ENCODE measurements at regions not wholly inside any gene's neighbourhood (a gene's known extent, or its start where the extent isn't known, plus 50 kb on each side); places are given as distances from the start of the nearest gene placed in this dataset.

DNA sequence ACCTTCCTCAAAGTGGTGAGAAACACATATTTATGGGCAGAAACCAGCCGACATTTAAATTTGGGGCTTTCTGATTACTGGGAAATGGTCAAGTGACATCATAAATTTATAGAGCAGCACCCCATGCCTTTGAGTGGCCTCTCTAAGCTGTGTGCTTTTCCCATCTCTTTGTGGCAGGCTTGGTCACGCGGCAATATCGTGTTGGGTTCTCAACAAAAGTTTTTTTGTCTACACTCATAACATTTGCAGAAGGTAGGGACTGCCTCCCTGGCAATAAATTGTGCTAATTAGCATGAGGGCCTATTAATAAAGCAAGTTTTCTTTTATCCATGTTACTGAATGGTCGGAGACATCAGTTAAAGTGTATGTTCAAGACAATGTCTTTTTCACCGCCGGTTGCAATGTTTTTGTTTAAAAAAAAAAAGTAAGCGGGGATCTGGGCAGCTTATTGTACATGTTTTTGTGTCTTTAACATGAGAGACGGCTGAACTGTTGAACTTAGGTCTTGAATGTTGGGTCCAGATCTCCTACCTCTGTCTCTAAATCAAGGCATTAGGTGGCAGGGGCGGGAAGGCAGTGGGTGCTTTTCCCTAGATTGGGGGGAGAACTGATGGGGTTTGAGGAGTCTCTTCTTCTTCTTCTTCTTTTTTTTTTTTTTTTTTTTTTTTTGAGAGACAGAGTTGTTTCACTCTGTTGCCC lies 193.3 kb downstream of the PHETA1 start:
- H3K4me3 ChIP-seq (ENCODE audit: control insufficient read depth, low read depth, low read length): no peak overlapping the region
- DNase-seq (ENCODE audit: low read depth): no peak
- TF ChIP-seq, protein P1, sequence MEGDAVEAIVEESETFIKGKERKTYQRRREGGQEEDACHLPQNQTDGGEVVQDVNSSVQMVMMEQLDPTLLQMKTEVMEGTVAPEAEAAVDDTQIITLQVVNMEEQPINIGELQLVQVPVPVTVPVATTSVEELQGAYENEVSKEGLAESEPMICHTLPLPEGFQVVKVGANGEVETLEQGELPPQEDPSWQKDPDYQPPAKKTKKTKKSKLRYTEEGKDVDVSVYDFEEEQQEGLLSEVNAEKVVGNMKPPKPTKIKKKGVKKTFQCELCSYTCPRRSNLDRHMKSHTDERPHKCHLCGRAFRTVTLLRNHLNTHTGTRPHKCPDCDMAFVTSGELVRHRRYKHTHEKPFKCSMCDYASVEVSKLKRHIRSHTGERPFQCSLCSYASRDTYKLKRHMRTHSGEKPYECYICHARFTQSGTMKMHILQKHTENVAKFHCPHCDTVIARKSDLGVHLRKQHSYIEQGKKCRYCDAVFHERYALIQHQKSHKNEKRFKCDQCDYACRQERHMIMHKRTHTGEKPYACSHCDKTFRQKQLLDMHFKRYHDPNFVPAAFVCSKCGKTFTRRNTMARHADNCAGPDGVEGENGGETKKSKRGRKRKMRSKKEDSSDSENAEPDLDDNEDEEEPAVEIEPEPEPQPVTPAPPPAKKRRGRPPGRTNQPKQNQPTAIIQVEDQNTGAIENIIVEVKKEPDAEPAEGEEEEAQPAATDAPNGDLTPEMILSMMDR (conservative IDR thresholded peaks at IDR 0.05; ENCODE audit: control insufficient read depth, insufficient read depth, low read depth, low read length): no peak

DNA sequence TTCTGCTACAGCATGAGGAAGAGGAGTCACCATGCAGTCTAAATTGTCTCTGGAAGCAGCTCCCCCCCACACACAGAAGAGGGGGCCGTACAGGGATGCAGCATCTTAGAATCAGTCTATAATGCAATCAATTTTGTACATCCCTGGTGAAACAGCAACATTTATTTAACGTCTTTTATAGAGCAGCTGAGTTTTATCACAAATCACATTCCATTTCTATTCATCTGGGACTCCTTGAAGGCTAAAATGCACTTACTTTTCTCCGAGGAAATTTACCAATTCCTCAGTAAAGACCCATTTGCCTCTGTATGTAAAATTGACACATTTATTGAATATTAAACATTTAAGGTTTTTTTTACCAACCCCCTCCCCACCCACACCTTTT lies 193.9 kb downstream of the PHETA1 start:
- H3K4me3 ChIP-seq (ENCODE audit: control insufficient read depth, low read depth, low read length): no peak overlapping the region
- TF ChIP-seq, protein P1 (conservative IDR thresholded peaks at IDR 0.05; ENCODE audit: control insufficient read depth, insufficient read depth, low read depth, low read length): no peak
- DNase-seq (ENCODE audit: low read depth): no peak

DNA sequence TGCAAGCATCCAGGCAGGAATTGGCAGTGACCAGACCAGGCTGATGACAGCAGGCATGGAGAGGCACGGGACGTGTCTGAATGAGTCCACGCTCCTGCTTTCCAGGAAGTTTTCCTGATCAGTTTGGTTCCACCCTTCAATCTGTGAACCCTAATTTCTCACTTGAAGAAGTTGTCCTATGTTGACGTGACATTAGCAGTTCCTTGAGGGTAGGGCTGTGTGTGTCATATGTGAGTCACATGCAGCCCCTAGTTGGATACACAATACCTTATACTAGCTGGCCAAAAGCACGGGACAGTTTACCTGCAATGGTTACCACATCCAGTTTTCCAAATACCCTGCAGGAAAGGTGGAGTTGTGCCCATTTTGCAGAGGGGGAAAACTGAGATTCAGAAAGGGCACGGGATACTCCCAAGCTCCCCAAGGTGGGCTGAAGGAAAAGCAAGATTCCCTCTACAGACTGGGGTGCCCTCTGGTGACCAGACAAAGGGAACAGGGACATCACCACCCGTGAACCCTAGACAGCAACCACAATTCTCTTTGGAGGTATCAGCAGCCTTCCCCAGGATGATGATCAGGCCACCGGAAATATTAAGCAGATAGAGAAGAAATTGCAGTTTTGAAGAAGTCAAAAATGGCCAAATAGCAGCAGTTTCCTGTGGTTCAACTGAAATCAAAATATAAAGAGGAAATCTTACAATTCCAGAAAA lies 194.5 kb downstream of the PHETA1 start:
- no peak overlapping the region for H3K4me3 ChIP-seq (ENCODE audit: control insufficient read depth, low read depth, low read length)
- DNase-seq (ENCODE audit: low read depth): no peak
- TF ChIP-seq, protein P1 (conservative IDR thresholded peaks at IDR 0.05; ENCODE audit: control insufficient read depth, insufficient read depth, low read depth, low read length): peak; percentile 4

DNA sequence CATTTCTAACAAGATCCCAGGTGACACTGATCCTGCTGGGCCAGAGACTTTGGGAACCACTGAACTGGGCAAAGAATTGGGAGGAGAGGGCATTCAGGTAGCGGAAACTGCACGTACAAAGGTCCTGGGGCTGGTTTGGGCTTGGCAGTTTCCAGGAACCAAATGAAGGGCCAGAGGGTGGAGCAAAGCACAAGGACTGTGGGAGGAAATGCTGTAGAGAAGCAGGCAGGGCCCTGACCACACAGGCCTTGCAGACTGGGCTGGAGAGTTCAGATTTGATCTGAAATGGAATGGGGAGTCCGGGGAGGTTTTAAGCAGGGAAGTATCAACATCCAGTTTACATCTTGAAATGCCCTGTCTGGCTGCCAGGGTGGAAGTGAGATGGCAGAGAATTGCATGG lies 195.1 kb downstream of the PHETA1 start:
- H3K4me3 ChIP-seq (ENCODE audit: control insufficient read depth, low read depth, low read length): no peak overlapping the region
- DNase-seq (ENCODE audit: low read depth): no peak
- TF ChIP-seq, protein P1 (conservative IDR thresholded peaks at IDR 0.05; ENCODE audit: control insufficient read depth, insufficient read depth, low read depth, low read length): no peak

DNA sequence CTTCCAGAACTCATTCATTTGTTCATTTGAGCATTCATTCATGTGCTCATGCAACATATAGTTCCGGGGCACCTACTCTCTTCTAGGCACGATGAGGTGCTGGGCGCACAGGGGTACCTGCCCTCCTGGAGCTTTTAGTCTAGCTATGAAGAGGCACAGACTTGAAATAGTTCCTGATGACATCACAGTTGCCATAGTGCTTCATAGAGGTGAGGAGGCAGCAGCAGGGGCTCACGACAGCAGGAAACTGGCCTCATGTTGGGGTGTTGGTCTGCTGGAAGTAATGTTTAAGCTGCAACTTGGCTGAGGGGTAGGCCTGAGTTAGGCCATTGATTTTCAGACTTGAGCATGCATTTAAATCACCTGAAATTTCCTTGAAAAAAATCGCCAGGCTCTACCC lies 195.5 kb downstream of the PHETA1 start:
- no peak for DNase-seq (ENCODE audit: low read depth)
- TF ChIP-seq, protein P1 (conservative IDR thresholded peaks at IDR 0.05; ENCODE audit: control insufficient read depth, insufficient read depth, low read depth, low read length): no peak
- H3K4me3 ChIP-seq (ENCODE audit: control insufficient read depth, low read depth, low read length): no peak overlapping the region

DNA sequence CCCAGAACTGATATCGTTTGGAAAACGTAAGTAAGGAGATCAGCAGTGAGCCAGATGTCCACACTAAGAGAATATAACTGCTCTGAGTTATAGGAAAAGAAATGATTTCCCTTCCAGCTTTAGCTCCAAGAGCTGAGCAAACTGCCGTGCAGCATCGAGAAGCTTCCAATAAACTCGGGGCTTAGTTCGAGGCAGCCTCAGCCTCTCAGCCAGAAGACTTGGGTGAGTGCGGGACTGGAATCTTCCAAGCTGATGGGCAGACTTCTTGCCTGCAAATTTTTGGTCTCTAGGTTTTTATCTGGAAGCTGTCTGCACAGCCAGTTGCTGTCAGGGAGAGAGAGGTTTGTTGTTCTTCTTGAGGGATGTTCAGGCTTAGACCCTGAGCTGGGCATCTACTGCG lies 196.1 kb downstream of the PHETA1 start:
- no peak for DNase-seq (ENCODE audit: low read depth)
- TF ChIP-seq, protein P1 (conservative IDR thresholded peaks at IDR 0.05; ENCODE audit: control insufficient read depth, insufficient read depth, low read depth, low read length): no peak
- H3K4me3 ChIP-seq (ENCODE audit: control insufficient read depth, low read depth, low read length): no peak overlapping the region
